Left hindlimb (tissue), 1 donor: ENCODE measurements at regions not wholly inside any gene's neighbourhood (a gene's known extent, or its start where the extent isn't known, plus 50 kb on each side); places are given as distances from the start of the nearest gene placed in this dataset.
"Not testable (repeated sequence)": the region's sequence is repeated elsewhere in the genome, so short reads cannot be mapped to it uniquely, and the experiment has no call there.

ENCODE experiments used
- DNase-seq: peaks from one replicate; pipeline ENCODE4 v3.0.0-alpha.2; 2018

- no peak for DNase-seq
Observed at GRCh38 chr6:27720607-27721580, 191.3 kb downstream of the OR2B2 start.

GRCh38 chr6:27719039-27719438 is 193.2 kb downstream of the OR2B2 start:
- not testable (repeated sequence) for DNase-seq

- no peak for DNase-seq
Observed at GRCh38 chr6:27706431-27706830, 205.8 kb downstream of the OR2B2 start.

- DNase-seq = no peak
Observed at GRCh38 chr6:27700337-27700736, 211.9 kb downstream of the OR2B2 start.

- no peak for DNase-seq
Observed at GRCh38 chr6:27694547-27694874, 217.7 kb downstream of the OR2B2 start.

GRCh38 chr6:27693766-27694546 is 218.2 kb downstream of the OR2B2 start:
- peak; percentile 59 for DNase-seq

- not testable (repeated sequence) for DNase-seq
Observed at GRCh38 chr6:27692133-27692532, 219.2 kb upstream of the ZNF184 start.

- peak; percentile 86 for DNase-seq
Observed at GRCh38 chr6:27688014-27688586, 215.2 kb upstream of the ZNF184 start.

GRCh38 chr6:27687154-27688013 is 214.5 kb upstream of the ZNF184 start:
- peak; percentile 83 for DNase-seq

- no peak for DNase-seq
Observed at GRCh38 chr6:27685279-27685678, 212.4 kb upstream of the ZNF184 start.

- DNase-seq = no peak
Observed at GRCh38 chr6:27684264-27685211, 211.6 kb upstream of the ZNF184 start.

GRCh38 chr6:27679964-27680694 is 207.2 kb upstream of the ZNF184 start:
- DNase-seq = no peak

GRCh38 chr6:27679308-27679963 is 206.5 kb upstream of the ZNF184 start:
- no peak for DNase-seq

- DNase-seq = no peak
Observed at GRCh38 chr6:27678469-27678868, 205.6 kb upstream of the ZNF184 start.

- DNase-seq = no peak
Observed at GRCh38 chr6:27674882-27675281, 202.0 kb upstream of the ZNF184 start.

- DNase-seq = no peak
Observed at GRCh38 chr6:27672113-27672799, 199.4 kb upstream of the ZNF184 start.

- DNase-seq = no peak
Observed at GRCh38 chr6:27669624-27670301, 196.9 kb upstream of the ZNF184 start.

GRCh38 chr6:27669295-27669623 is 196.4 kb upstream of the ZNF184 start:
- no peak for DNase-seq
